ENCODE measurements at regions not wholly inside any gene's neighbourhood (a gene's known extent, or its start where the extent isn't known, plus 50 kb on each side); places are given as distances from the start of the nearest gene placed in this dataset.

DNA sequence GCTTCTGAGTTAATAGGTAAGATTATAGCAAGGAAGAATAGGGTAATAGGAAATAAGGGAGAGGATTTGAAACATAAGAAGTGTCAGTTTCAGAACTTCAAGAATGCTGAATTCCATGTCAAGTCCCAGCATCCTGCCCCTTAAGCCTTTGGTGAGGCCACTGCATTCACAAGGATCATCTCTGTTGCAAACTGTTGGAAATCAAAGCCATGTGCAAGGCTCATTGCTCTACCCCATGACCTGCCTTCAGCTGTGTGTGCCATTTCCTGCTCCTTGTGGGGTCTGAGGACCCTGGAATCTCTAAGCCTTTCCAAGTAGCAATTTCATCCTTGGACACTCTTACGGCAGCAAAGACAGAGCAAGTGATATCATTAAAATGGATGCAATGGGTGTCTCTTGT lies 203.0 kb downstream of the CDC5L start:
- DNase-seq, result no peak
- H2AFZ ChIP-seq (ENCODE audit: low read length), result no peak overlapping the region
- H4K20me1 ChIP-seq (ENCODE audit: control insufficient read depth, insufficient read depth, insufficient read length), result no peaks in the 10 kb centered on the region
- peaks cover 5 to 9% of the 10 kb centered on the region in 2 experiments for H3K4me1 Mint-ChIP-seq
- H3K27me3 Mint-ChIP-seq (ENCODE audit: low read depth), result peaks cover 11% of the 10 kb centered on the region
- H2BK12ac ChIP-seq (ENCODE audit: insufficient read length, low read depth, low read length), result no peak overlapping the region
- no peaks in the 10 kb centered on the region for H3K27me3 ChIP-seq (ENCODE audit: insufficient read depth, low read length)
- no peak overlapping the region for H3K4me2 ChIP-seq (ENCODE audit: insufficient read depth, insufficient read length, low read length)
- no peak overlapping the region for H2BK15ac ChIP-seq (ENCODE audit: low read depth, low read length)
- H3K36me3 Mint-ChIP-seq (ENCODE audit: insufficient read depth in 1 of 3, low read depth in 3 of 3), result peaks cover 2 to 20% (median 6%) of the 10 kb centered on the region in 3 experiments; a peak in 5 of 7 replicates
- H3K79me1 ChIP-seq (ENCODE audit: insufficient read depth, low read depth, low read length, poor library complexity, severe bottlenecking), result no peaks in the 10 kb centered on the region
- WGBS (ENCODE audit: extremely low coverage, insufficient read length, low lambda C conversion rate), result no CpG with 5 or more reads among the region's 1 CpG
- H3K14ac ChIP-seq (ENCODE audit: insufficient read depth, low read length), result no peak overlapping the region
- no peak overlapping the region for H4K91ac ChIP-seq (ENCODE audit: insufficient read length, low read depth, low read length)
- H2BK20ac ChIP-seq (ENCODE audit: low read depth, low read length, poor library complexity, severe bottlenecking), result no peak overlapping the region
- H3K27ac ChIP-seq (ENCODE audit: insufficient read length, low read depth, low read length), result no peak overlapping the region
- H2BK120ac ChIP-seq (ENCODE audit: low read depth, low read length, poor library complexity, severe bottlenecking), result no peak overlapping the region
- H4K8ac ChIP-seq (replicated peaks; ENCODE audit: insufficient read length, low read depth, low read length), result no peak overlapping the region
- H3K4me3 Mint-ChIP-seq, result no peak overlapping the region
- peaks cover 18 to 22% of the 10 kb centered on the region in 2 experiments for H3K9me3 Mint-ChIP-seq
- no peaks in the 10 kb centered on the region for H3K79me2 ChIP-seq (ENCODE audit: insufficient read depth, low read length)
- no peak overlapping the region for H3T11ph ChIP-seq (ENCODE audit: low read length)
- no peak overlapping the region for H3K56ac ChIP-seq (ENCODE audit: insufficient read length, low read depth, low read length)
- TF ChIP-seq, protein P1, sequence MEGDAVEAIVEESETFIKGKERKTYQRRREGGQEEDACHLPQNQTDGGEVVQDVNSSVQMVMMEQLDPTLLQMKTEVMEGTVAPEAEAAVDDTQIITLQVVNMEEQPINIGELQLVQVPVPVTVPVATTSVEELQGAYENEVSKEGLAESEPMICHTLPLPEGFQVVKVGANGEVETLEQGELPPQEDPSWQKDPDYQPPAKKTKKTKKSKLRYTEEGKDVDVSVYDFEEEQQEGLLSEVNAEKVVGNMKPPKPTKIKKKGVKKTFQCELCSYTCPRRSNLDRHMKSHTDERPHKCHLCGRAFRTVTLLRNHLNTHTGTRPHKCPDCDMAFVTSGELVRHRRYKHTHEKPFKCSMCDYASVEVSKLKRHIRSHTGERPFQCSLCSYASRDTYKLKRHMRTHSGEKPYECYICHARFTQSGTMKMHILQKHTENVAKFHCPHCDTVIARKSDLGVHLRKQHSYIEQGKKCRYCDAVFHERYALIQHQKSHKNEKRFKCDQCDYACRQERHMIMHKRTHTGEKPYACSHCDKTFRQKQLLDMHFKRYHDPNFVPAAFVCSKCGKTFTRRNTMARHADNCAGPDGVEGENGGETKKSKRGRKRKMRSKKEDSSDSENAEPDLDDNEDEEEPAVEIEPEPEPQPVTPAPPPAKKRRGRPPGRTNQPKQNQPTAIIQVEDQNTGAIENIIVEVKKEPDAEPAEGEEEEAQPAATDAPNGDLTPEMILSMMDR (conservative IDR thresholded peaks at IDR 0.05), result no peak
- H3K18ac ChIP-seq (ENCODE audit: insufficient read length, low read depth, low read length), result no peak overlapping the region
- no peak overlapping the region for H3K23ac ChIP-seq (ENCODE audit: insufficient read length, low read depth, low read length)
- no peak overlapping the region for H3K4ac ChIP-seq (ENCODE audit: low read depth, low read length)
- peaks cover 2% of the 10 kb centered on the region; the same call in 1 of the 2 replicates for H3K4me1 ChIP-seq (ENCODE audit: insufficient read depth, low read length)
- no peak overlapping the region for H2AK5ac ChIP-seq (ENCODE audit: insufficient read length, low read length)
- H4K5ac ChIP-seq (ENCODE audit: insufficient read length, low read depth, low read length), result no peak overlapping the region
- no peak overlapping the region for H3K9ac ChIP-seq (ENCODE audit: extremely low read depth, insufficient read length, low read length)
- no peak overlapping the region for H3K27ac Mint-ChIP-seq
- H3K9me3 ChIP-seq (ENCODE audit: control insufficient read depth, low read depth, low read length), result no peaks in the 10 kb centered on the region
- no peak overlapping the region for H2BK5ac ChIP-seq (ENCODE audit: insufficient read length, low read length)
- H3K23me2 ChIP-seq (ENCODE audit: insufficient read length, low read depth, low read length, poor library complexity, severe bottlenecking), result no peaks in the 10 kb centered on the region

All from H9 (cell line).